ENCODE measurements at regions not wholly inside any gene's neighbourhood (a gene's known extent, or its start where the extent isn't known, plus 50 kb on each side); places are given as distances from the start of the nearest gene placed in this dataset.

GRCh38 chr21:32954353-32954752, 71.4 kb upstream of the OLIG2 start:
- H3K4me1 ChIP-seq (ENCODE audit: insufficient read depth, low read length, poor library complexity, severe bottlenecking), result no peaks in the 10 kb centered on the region
- H3K4me3 ChIP-seq (ENCODE audit: low read depth, low read length, poor library complexity, severe bottlenecking), result no peak overlapping the region
- no peaks in the 10 kb centered on the region for H3K36me3 ChIP-seq (ENCODE audit: insufficient read depth, low read length)
- no peak overlapping the region for H2AFZ ChIP-seq (ENCODE audit: low read length)
- no peak for DNase-seq (ENCODE audit: low spot score)
- ChIA-PET POLR2A (interaction anchor here (0.7 kb wide), 2 partner anchors 40 to 1218 kb away, joined by 3 to 4 read pairs; no protein-coding TSS in a partner anchor), CTCF (ENCODE audit: unreplicated experiment) (no interaction called here)
- no peaks in the 10 kb centered on the region for H3K9me3 ChIP-seq (ENCODE audit: low read length)
- H3K27ac ChIP-seq (ENCODE audit: low read depth, low read length, poor library complexity, severe bottlenecking), result no peak overlapping the region
- no peak overlapping the region for H3K4me2 ChIP-seq (ENCODE audit: low read length)
- no TSS peak for BruUV-seq (replicated peaks)
- no peaks in the 10 kb centered on the region for H3K9me2 ChIP-seq (ENCODE audit: insufficient read depth, low read length)
- intact Hi-C loops (cut with micrococcal nuclease; ENCODE audit: unreplicated experiment), result no loop called here
- H3K79me2 ChIP-seq (ENCODE audit: insufficient read depth, low read depth, low read length), result no peaks in the 10 kb centered on the region
- no peaks in the 10 kb centered on the region for H4K20me1 ChIP-seq (ENCODE audit: insufficient read depth, low read length)
- no peak for TF ChIP-seq CTCF (conservative IDR thresholded peaks at IDR 0.05; ENCODE audit: low read length)
- no peak for TF ChIP-seq EZH2phosphoT487 (IDR thresholded peaks at IDR 0.05; ENCODE audit: borderline replicate concordance, low read depth, low read length)

DNA sequence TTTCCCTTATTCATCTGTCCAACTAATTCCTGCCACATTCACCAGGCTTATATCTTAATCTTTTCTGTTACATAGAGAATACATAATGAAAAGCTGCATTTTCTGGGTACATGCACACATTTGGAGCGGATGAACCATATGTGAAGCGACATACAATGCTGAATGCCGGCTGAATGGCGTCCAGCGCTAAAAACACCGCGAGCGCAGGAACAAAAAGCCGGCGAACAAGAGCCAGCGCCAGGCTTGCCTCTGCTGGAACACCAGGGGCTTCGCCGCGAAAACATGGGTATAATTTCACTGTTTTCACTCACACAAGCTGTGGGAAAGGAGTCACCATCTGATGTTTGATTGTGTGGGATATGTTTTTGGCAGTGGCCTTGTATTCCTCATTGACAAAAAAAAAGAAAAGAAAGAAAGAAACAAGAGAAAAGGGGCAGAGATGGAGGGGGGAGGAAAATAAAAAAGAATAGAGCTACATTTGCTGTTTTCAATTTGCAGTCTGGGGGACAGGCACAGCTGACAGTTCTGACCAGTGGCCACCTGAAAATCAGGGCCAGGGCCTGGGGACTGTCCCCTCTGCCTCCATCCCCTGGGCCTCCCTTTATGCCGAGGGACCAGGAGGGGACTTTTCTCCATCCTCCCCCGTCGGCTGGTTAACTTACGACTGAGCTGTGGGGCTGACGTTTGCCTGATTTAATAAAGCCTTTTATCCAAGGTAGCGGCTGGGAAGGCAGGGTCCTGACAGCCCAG, 70.2 kb upstream of the OLIG2 start:
- H3K4me3 ChIP-seq (ENCODE audit: low read depth, low read length, poor library complexity, severe bottlenecking), result no peak overlapping the region
- H3K36me3 ChIP-seq (ENCODE audit: insufficient read depth, low read length), result no peaks in the 10 kb centered on the region
- H3K79me2 ChIP-seq (ENCODE audit: insufficient read depth, low read depth, low read length), result no peaks in the 10 kb centered on the region
- no peaks in the 10 kb centered on the region for H3K4me1 ChIP-seq (ENCODE audit: insufficient read depth, low read length, poor library complexity, severe bottlenecking)
- no TSS peak for BruUV-seq (replicated peaks)
- H3K27ac ChIP-seq (ENCODE audit: low read depth, low read length, poor library complexity, severe bottlenecking), result no peak overlapping the region
- ChIA-PET CTCF (ENCODE audit: unreplicated experiment) (no interaction called here), POLR2A (interaction anchor here (0.7 kb wide), 1 partner anchor 39 kb away, joined by 4 read pairs; no protein-coding TSS in a partner anchor)
- intact Hi-C loops (cut with micrococcal nuclease; ENCODE audit: unreplicated experiment), result no loop called here
- no peaks in the 10 kb centered on the region for H3K9me2 ChIP-seq (ENCODE audit: insufficient read depth, low read length)
- no peak for TF ChIP-seq EZH2phosphoT487 (IDR thresholded peaks at IDR 0.05; ENCODE audit: borderline replicate concordance, low read depth, low read length)
- TF ChIP-seq CTCF (conservative IDR thresholded peaks at IDR 0.05; ENCODE audit: low read length), result no peak
- no peaks in the 10 kb centered on the region for H4K20me1 ChIP-seq (ENCODE audit: insufficient read depth, low read length)
- H2AFZ ChIP-seq (ENCODE audit: low read length), result no peak overlapping the region
- H3K9me3 ChIP-seq (ENCODE audit: low read length), result no peaks in the 10 kb centered on the region
- H3K4me2 ChIP-seq (ENCODE audit: low read length), result no peak overlapping the region
- DNase-seq (ENCODE audit: low spot score), result no peak

DNA sequence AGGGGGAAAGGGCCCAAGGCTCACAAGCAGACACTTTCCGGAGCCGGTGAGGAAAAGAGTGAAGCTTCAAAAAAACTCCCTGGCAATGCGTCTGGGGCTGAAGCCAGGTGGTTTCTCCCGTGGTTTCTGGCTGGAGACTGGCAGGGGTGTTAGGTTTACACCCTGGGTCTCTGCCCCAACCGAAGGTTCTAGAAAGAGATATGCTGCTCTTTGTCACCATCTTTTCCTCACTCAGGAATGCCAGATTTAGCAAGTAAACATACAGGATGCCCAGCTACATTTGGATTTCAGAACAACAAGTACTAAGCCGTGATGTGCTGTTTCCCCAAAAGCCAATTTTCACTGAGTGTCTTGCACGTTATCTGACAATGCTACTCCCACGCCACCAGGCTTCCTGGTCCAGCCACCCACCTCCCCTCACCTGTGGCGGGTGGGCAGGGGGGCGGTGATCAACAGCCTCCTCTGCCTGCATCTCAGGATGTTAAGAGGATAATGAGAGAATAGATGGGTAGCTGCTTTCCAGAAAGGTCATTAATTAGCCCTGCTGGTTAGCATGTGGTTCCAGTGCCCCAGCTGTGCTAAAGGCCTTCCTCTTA, 69.6 kb upstream of the OLIG2 start:
- DNase-seq (ENCODE audit: low spot score), result no peak
- POLR2A ChIA-PET, result no interaction called here
- Histone ChIP-seq H3K4me3 (ENCODE audit: low read depth, low read length, poor library complexity, severe bottlenecking) (no peak overlapping the region), H3K9me3 (ENCODE audit: low read length) (no peaks in the 10 kb centered on the region), H3K9me2 (ENCODE audit: insufficient read depth, low read length) (no peaks in the 10 kb centered on the region), H2AFZ (ENCODE audit: low read length) (no peak overlapping the region), H4K20me1 (ENCODE audit: insufficient read depth, low read length) (no peaks in the 10 kb centered on the region), H3K4me2 (ENCODE audit: low read length) (no peak overlapping the region), H3K79me2 (ENCODE audit: insufficient read depth, low read depth, low read length) (no peaks in the 10 kb centered on the region), H3K36me3 (ENCODE audit: insufficient read depth, low read length) (no peaks in the 10 kb centered on the region), H3K27ac (ENCODE audit: low read depth, low read length, poor library complexity, severe bottlenecking) (no peak overlapping the region), H3K4me1 (ENCODE audit: insufficient read depth, low read length, poor library complexity, severe bottlenecking) (no peaks in the 10 kb centered on the region)
- BruUV-seq (replicated peaks), result no TSS peak
- intact Hi-C loops (cut with micrococcal nuclease; ENCODE audit: unreplicated experiment), result no loop called here
- TF ChIP-seq EZH2phosphoT487 (IDR thresholded peaks at IDR 0.05; ENCODE audit: borderline replicate concordance, low read depth, low read length), result no peak
- no peak for TF ChIP-seq CTCF (conservative IDR thresholded peaks at IDR 0.05; ENCODE audit: low read length)
- CTCF ChIA-PET (ENCODE audit: unreplicated experiment), result no interaction called here
